SK-N-SH treated with all-trans-retinoic acid at 6 μM for 48 hours (cell line): ENCODE measurements at regions not wholly inside any gene's neighbourhood (a gene's known extent, or its start where the extent isn't known, plus 50 kb on each side); places are given as distances from the start of the nearest gene placed in this dataset.

Experiments used
- ATAC-seq: fragments of 200-7000 bp; cut with Tn5 transposase; 3 replicates; pipeline ENCODE4 v1.9.1; 2020; ENCODE audit warnings: mild to moderate bottlenecking, moderate library complexity
- ARNTL ChIP-seq: fragments of 450-650 bp; formaldehyde crosslinking; IDR thresholded peaks from 2 replicates; pipeline ENCODE4 v1.5.0; 2020; ENCODE audit warnings: low read depth, mild to moderate bottlenecking, moderate library complexity, borderline replicate concordance
- CREB5 ChIP-seq: fragments of 250-450 bp; sonication (Bioruptor Pico); IDR thresholded peaks from 2 replicates; pipeline ENCODE4 v1.5.1; 2020; ENCODE audit warnings: low read depth, mild to moderate bottlenecking, moderate library complexity
- CSDC2 ChIP-seq: fragments of 250-450 bp; sonication (Bioruptor Pico); IDR thresholded peaks from 2 replicates; pipeline ENCODE4 v1.5.0; 2020; ENCODE audit warnings: mild to moderate bottlenecking, moderate library complexity
- CSRNP3 ChIP-seq: fragments of 250-450 bp; sonication (Bioruptor Pico); IDR thresholded peaks from 2 replicates; pipeline ENCODE4 v1.5.1; 2021; ENCODE audit warnings: mild to moderate bottlenecking, moderate library complexity
- ESRRG ChIP-seq: fragments of 250-450 bp; sonication (Bioruptor Pico); IDR thresholded peaks from 2 replicates; pipeline ENCODE4 v1.6.1; 2021; ENCODE audit warnings: mild to moderate bottlenecking
- GLIS3 ChIP-seq: fragments of 250-450 bp; sonication (Bioruptor Pico); IDR thresholded peaks from 2 replicates; pipeline ENCODE4 v1.5.0; 2020; ENCODE audit warnings: mild to moderate bottlenecking, moderate library complexity
- ISL1 ChIP-seq: fragments of 250-450 bp; sonication (Bioruptor Pico); IDR thresholded peaks from 2 replicates; pipeline ENCODE4 v2.1.2; 2022; ENCODE audit warnings: mild to moderate bottlenecking, moderate library complexity
- OSR1 ChIP-seq: fragments of 250-450 bp; sonication (Bioruptor Pico); IDR thresholded peaks from 2 replicates; pipeline ENCODE4 v1.8.0; 2022; ENCODE audit warnings: moderate library complexity, mild to moderate bottlenecking, inconsistent platforms
- PATZ1 ChIP-seq: fragments of 250-450 bp; sonication (Bioruptor Pico); IDR thresholded peaks from 2 replicates; pipeline ENCODE4 v1.8.0; 2020; ENCODE audit warnings: mild to moderate bottlenecking, moderate library complexity, borderline replicate concordance
- POU6F1 ChIP-seq: fragments of 250-450 bp; sonication (Bioruptor Pico); IDR thresholded peaks from 2 replicates; pipeline ENCODE4 v1.8.0; 2021; ENCODE audit warnings: low read depth, mild to moderate bottlenecking, moderate library complexity, borderline replicate concordance
- PPARA ChIP-seq: fragments of 250-450 bp; sonication (Bioruptor Pico); IDR thresholded peaks from 2 replicates; pipeline ENCODE4 v1.5.0; 2020; ENCODE audit warnings: mild to moderate bottlenecking, borderline replicate concordance
- RARB ChIP-seq: fragments of 250-450 bp; sonication (Bioruptor Pico); IDR thresholded peaks from 2 replicates; pipeline ENCODE4 v1.8.0; 2021; ENCODE audit warnings: mild to moderate bottlenecking, moderate library complexity
- SNAI2 ChIP-seq: fragments of 250-450 bp; sonication (Bioruptor Pico); IDR thresholded peaks from 2 replicates; pipeline ENCODE4 v1.5.0; 2020; ENCODE audit warnings: mild to moderate bottlenecking, moderate library complexity
- TCF4 ChIP-seq: fragments of 250-450 bp; sonication (Bioruptor Pico); IDR thresholded peaks from 2 replicates; pipeline ENCODE4 v1.8.0; 2021; ENCODE audit warnings: mild to moderate bottlenecking, moderate library complexity, borderline replicate concordance
- TOX ChIP-seq: fragments of 250-450 bp; sonication (Bioruptor Pico); IDR thresholded peaks from 2 replicates; pipeline ENCODE4 v1.8.0; 2021; ENCODE audit warnings: mild to moderate bottlenecking, moderate library complexity, borderline replicate concordance
- TSHZ2 ChIP-seq: fragments of 250-450 bp; sonication (Bioruptor Pico); IDR thresholded peaks from 2 replicates; pipeline ENCODE4 v1.5.0; 2020; ENCODE audit warnings: mild to moderate bottlenecking, moderate library complexity
- ZC3H10 ChIP-seq: fragments of 250-450 bp; sonication (Bioruptor Pico); IDR thresholded peaks from 2 replicates; pipeline ENCODE4 v1.5.1; 2021; ENCODE audit warnings: mild to moderate bottlenecking, moderate library complexity
- ZFP3 ChIP-seq: fragments of 250-450 bp; sonication (Bioruptor Pico); IDR thresholded peaks from 2 replicates; pipeline ENCODE4 v1.5.0; 2020; ENCODE audit warnings: mild to moderate bottlenecking, moderate library complexity
- ZNF565 ChIP-seq: fragments of 450-650 bp; formaldehyde crosslinking; conservative IDR thresholded peaks from 2 replicates; pipeline ENCODE4 v1.5.0; 2020; ENCODE audit warnings: low read depth, mild to moderate bottlenecking, moderate library complexity
- ZNF70 ChIP-seq: fragments of 450-650 bp; formaldehyde crosslinking; IDR thresholded peaks from 2 replicates; pipeline ENCODE4 v1.5.0; 2020; ENCODE audit warnings: mild to moderate bottlenecking, moderate library complexity
- ZNF8 ChIP-seq: fragments of 450-650 bp; formaldehyde crosslinking; IDR thresholded peaks from 2 replicates; pipeline ENCODE4 v1.5.0; 2020; ENCODE audit warnings: mild to moderate bottlenecking, moderate library complexity

GRCh38 chr7:68820321-68820720 is 778.0 kb upstream of the AUTS2 start:
- ATAC-seq: no peak
- TF ChIP-seq ZNF8 (CRISPR knock-in tag): no peak
- no peak for TF ChIP-seq TSHZ2 (CRISPR knock-in tag)
- no peak for TF ChIP-seq PPARA (CRISPR knock-in tag)
- no peak for TF ChIP-seq PATZ1 (CRISPR knock-in tag)
- no peak for TF ChIP-seq ZC3H10
- no peak for TF ChIP-seq RARB (CRISPR knock-in tag)
- TF ChIP-seq ISL1: no peak
- TF ChIP-seq CSDC2: no peak
- TF ChIP-seq TOX (CRISPR knock-in tag): no peak
- TF ChIP-seq ZFP3: no peak
- TF ChIP-seq ARNTL (CRISPR knock-in tag): no peak
- TF ChIP-seq ZNF565 (CRISPR knock-in tag): no peak
- TF ChIP-seq SNAI2: no peak
- no peak for TF ChIP-seq OSR1 (CRISPR knock-in tag)
- no peak for TF ChIP-seq CREB5 (CRISPR knock-in tag)
- no peak for TF ChIP-seq ZNF70

GRCh38 chr7:68821846-68822245 is 776.4 kb upstream of the AUTS2 start:
- no peak for ATAC-seq
- TF ChIP-seq TSHZ2 (CRISPR knock-in tag) (peak; percentile 41; the same call in 1 of the 2 replicates), PPARA (CRISPR knock-in tag) (no peak), ZNF8 (CRISPR knock-in tag) (no peak), TCF4 (CRISPR knock-in tag) (peak; percentile 34; the same call in 1 of the 2 replicates)

GRCh38 chr7:68823996-68824780 is 774.1 kb upstream of the AUTS2 start:
- ATAC-seq: no peak
- no peak for TF ChIP-seq RARB (CRISPR knock-in tag)
- TF ChIP-seq POU6F1 (CRISPR knock-in tag): no peak
- no peak for TF ChIP-seq ZNF8 (CRISPR knock-in tag)
- TF ChIP-seq TSHZ2 (CRISPR knock-in tag): no peak
- TF ChIP-seq TCF4 (CRISPR knock-in tag): no peak
- TF ChIP-seq GLIS3 (CRISPR knock-in tag): no peak
- TF ChIP-seq CSDC2: no peak
- TF ChIP-seq CSRNP3 (CRISPR knock-in tag): no peak
- TF ChIP-seq ZNF565 (CRISPR knock-in tag): no peak
- TF ChIP-seq ISL1: no peak
- no peak for TF ChIP-seq ZC3H10
- no peak for TF ChIP-seq ARNTL (CRISPR knock-in tag)
- no peak for TF ChIP-seq ZNF70
- TF ChIP-seq ESRRG: no peak
- TF ChIP-seq PPARA (CRISPR knock-in tag): no peak
- no peak for TF ChIP-seq TOX (CRISPR knock-in tag)
